OCI-LY1 (cell line): ENCODE measurements at regions not wholly inside any gene's neighbourhood (a gene's known extent, or its start where the extent isn't known, plus 50 kb on each side); places are given as distances from the start of the nearest gene placed in this dataset.

Source experiments
- H2AFZ ChIP-seq: fragments of 200-600 bp; sonication (generic), shearing (Covaris generic); 2 replicates; pipeline ENCODE4 v1.6.0; 2014; ENCODE audit warnings: antibody characterized with exemption, mild to moderate bottlenecking, low read length
- H3F3A ChIP-seq: fragments of 200-600 bp; sonication (generic), shearing (Covaris generic); 2 replicates; pipeline ENCODE4 v1.6.0; 2014; ENCODE audit warnings: mild to moderate bottlenecking, antibody characterized with exemption, low read length, moderate library complexity; ENCODE audit not compliant: insufficient read depth
- H3K27ac ChIP-seq: fragments of 200-600 bp; sonication (generic); 2 replicates; pipeline ENCODE4 v1.5.1; 2014; ENCODE audit warnings: low read length, mixed run types, mild to moderate bottlenecking, low read depth; ENCODE audit not compliant: poor library complexity, severe bottlenecking
- H3K27me3 ChIP-seq: fragments of 200-600 bp; sonication (generic); 2 replicates; pipeline ENCODE4 v1.6.0; 2014; ENCODE audit warnings: antibody characterized with exemption, mild to moderate bottlenecking, low read length, moderate library complexity; ENCODE audit not compliant: insufficient read depth
- H3K36me3 ChIP-seq: fragments of 200-600 bp; sonication (generic); 2 replicates; pipeline ENCODE4 v1.6.1; 2014; ENCODE audit warnings: mild to moderate bottlenecking, antibody characterized with exemption, low read length, moderate library complexity, mixed read lengths; ENCODE audit not compliant: insufficient read depth
- H3K4me1 ChIP-seq: fragments of 200-600 bp; sonication (generic); 2 replicates; pipeline ENCODE4 v1.5.1; 2014; ENCODE audit warnings: mild to moderate bottlenecking, low read length, moderate library complexity; ENCODE audit not compliant: insufficient read depth, severe bottlenecking
- H3K4me2 ChIP-seq: fragments of 200-600 bp; sonication (generic), shearing (Covaris generic); 2 replicates; pipeline ENCODE4 v1.6.1; 2014; ENCODE audit warnings: low read length
- H3K4me3 ChIP-seq: fragments of 200-600 bp; sonication (generic); 2 replicates; pipeline ENCODE4 v1.5.1; 2014; ENCODE audit warnings: low read length, low read depth, mild to moderate bottlenecking, mixed read lengths; ENCODE audit not compliant: poor library complexity, severe bottlenecking
- H3K79me2 ChIP-seq: fragments of 200-600 bp; shearing (Covaris generic); 2 replicates; pipeline ENCODE4 v1.6.1; 2016; ENCODE audit warnings: mixed run types, low read length, mixed read lengths; ENCODE audit not compliant: insufficient read depth
- H3K9ac ChIP-seq: fragments of 200-600 bp; sonication (generic), shearing (Covaris generic); 2 replicates; pipeline ENCODE4 v1.6.1; 2014; ENCODE audit warnings: mild to moderate bottlenecking, low read length, mixed read lengths
- H3K9me2 ChIP-seq: fragments of 200-600 bp; sonication (generic), shearing (Covaris generic); 2 replicates; pipeline ENCODE4 v1.6.1; 2014; ENCODE audit warnings: low read depth, mild to moderate bottlenecking, low read length, mixed read lengths
- H3K9me3 ChIP-seq: fragments of 200-600 bp; shearing (Covaris generic); 2 replicates; pipeline ENCODE4 v1.6.1; 2014; ENCODE audit warnings: low read length, mixed read lengths
- H4K20me1 ChIP-seq: fragments of 200-600 bp; sonication (generic), shearing (Covaris generic); 2 replicates; pipeline ENCODE4 v1.6.0; 2016; ENCODE audit warnings: mild to moderate bottlenecking, low read length; ENCODE audit not compliant: insufficient read depth
- EZH2 ChIP-seq: fragments of 200-600 bp; sonication (generic), shearing (Covaris generic); IDR thresholded peaks from 2 replicates; pipeline ENCODE4 v1.8.0; 2017; ENCODE audit warnings: borderline replicate concordance, mixed run types, mild to moderate bottlenecking, antibody characterized with exemption, low read length, moderate library complexity, mixed read lengths
- TF ChIP-seq, protein P1 (sequence below): fragments of 200-600 bp; sonication (generic), shearing (Covaris generic); IDR thresholded peaks from 2 replicates; pipeline ENCODE4 v1.5.1; 2017; ENCODE audit warnings: mild to moderate bottlenecking, antibody characterized with exemption, low read length, moderate library complexity, mixed read lengths

DNA sequence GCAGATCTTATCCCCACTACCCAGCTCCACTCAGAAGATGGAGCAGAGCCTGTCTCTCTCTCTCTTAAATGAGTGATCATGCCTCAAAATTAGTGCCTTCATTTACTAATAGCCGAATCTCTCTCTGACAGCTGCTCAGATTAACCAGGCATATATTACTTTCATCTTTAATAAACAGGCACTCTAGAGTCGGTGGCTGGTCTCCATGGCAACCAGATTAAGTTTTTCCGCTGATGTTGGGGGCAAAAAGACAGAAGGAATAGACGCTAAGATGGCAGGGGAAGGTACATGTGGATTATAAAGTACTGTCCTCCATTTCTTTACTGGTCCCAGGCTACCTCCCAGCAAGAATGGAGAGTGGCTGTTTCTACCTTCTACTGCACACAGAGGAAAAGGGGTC is 121.6 kb downstream of the QRSL1 start:
- H3K4me1 ChIP-seq: peaks cover 77% of the 10 kb centered on the region
- no peak overlapping the region for H2AFZ ChIP-seq
- peak overlapping the region; percentile 95 for H3K27ac ChIP-seq

DNA sequence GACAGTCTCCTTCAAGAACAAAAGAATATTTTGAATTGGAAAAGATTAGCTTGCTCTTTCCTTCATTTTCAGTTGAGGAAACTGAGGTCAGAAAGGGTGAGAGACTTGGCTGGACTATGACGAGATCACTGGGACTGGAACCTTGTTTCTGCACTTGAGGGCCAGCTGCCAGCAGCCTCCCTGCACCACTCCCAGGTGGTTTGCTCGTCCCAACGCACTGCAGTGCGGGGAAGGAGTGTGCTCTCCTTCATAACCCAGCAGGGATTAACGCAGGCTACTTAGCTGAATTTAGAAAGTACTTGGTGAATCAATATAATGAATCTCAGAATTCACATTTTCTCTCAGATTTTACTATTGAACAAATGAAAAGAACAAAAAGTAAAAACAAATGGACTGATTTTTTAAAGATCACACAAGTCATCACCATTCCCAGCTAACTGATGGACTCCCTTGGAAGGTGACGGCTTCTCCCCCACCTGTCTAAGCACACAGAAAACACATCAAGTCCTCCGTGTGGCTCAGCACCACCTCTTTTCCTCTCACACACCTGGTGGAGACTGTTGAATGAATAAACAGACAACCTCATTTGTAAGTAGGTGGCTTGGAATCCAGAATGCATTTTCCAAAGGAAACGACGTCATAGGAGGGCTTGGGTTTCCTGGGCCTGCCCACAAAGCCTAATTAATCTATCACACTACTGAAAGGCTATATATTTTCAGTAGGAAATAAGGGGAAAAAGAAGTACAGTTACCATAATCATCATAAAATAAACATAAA is 121.0 kb downstream of the QRSL1 start:
- H3K27ac ChIP-seq: peak overlapping the region; percentile 95
- H2AFZ ChIP-seq: no peak overlapping the region
- peak overlapping the region; percentile 43 for H3K4me2 ChIP-seq
- no peaks in the 10 kb centered on the region for H3K27me3 ChIP-seq
- no peak for TF ChIP-seq EZH2
- TF ChIP-seq, protein P1, sequence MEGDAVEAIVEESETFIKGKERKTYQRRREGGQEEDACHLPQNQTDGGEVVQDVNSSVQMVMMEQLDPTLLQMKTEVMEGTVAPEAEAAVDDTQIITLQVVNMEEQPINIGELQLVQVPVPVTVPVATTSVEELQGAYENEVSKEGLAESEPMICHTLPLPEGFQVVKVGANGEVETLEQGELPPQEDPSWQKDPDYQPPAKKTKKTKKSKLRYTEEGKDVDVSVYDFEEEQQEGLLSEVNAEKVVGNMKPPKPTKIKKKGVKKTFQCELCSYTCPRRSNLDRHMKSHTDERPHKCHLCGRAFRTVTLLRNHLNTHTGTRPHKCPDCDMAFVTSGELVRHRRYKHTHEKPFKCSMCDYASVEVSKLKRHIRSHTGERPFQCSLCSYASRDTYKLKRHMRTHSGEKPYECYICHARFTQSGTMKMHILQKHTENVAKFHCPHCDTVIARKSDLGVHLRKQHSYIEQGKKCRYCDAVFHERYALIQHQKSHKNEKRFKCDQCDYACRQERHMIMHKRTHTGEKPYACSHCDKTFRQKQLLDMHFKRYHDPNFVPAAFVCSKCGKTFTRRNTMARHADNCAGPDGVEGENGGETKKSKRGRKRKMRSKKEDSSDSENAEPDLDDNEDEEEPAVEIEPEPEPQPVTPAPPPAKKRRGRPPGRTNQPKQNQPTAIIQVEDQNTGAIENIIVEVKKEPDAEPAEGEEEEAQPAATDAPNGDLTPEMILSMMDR: no peak
- H3K9me3 ChIP-seq: no peaks in the 10 kb centered on the region
- H3K4me1 ChIP-seq: peaks cover 82% of the 10 kb centered on the region
- peaks cover 5% of the 10 kb centered on the region; the same call in 1 of the 2 replicates for H3F3A ChIP-seq
- peaks cover 19% of the 10 kb centered on the region; the same call in 1 of the 2 replicates for H3K36me3 ChIP-seq
- H3K79me2 ChIP-seq: no peaks in the 10 kb centered on the region
- H3K9me2 ChIP-seq: no peaks in the 10 kb centered on the region
- H4K20me1 ChIP-seq: no peaks in the 10 kb centered on the region
- peak overlapping the region; percentile 61 for H3K9ac ChIP-seq
- H3K4me3 ChIP-seq: peak overlapping the region; percentile 8

More for the DNA sequence above, 121.6 kb downstream of the QRSL1 start:
- Histone ChIP-seq H3K9ac (peak overlapping the region; percentile 61), H3K79me2 (no peaks in the 10 kb centered on the region), H3K9me3 (no peaks in the 10 kb centered on the region), H3K9me2 (no peaks in the 10 kb centered on the region), H3F3A (peaks cover 5% of the 10 kb centered on the region; the same call in 1 of the 2 replicates), H4K20me1 (no peaks in the 10 kb centered on the region), H3K27me3 (no peaks in the 10 kb centered on the region), H3K4me2 (peak overlapping the region; percentile 43), H3K36me3 (peaks cover 19% of the 10 kb centered on the region; the same call in 1 of the 2 replicates), H3K4me3 (peak overlapping the region; percentile 8)
- TF ChIP-seq EZH2: no peak
- TF ChIP-seq, protein P1: no peak

DNA sequence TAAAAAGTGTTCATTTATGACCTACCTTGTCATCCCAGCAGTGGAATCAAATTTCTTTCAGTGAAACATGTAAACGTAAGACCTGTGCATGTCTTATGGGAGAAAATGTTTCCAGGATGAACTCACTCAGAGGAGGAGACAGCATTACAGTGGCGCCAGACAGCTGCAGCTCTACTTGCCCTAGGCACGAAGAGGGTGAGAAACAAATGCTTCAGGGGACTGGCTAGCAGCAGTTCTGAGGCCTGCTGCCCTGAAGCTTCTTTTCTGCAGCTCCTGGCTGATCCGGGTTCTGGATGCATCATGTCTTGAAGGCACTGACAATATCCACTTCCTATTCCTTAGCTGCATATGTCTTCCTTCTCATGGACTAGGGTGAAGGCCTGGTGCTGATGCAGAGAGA is 120.2 kb downstream of the QRSL1 start:
- Histone ChIP-seq H3K36me3 (peaks cover 14% of the 10 kb centered on the region; the same call in 1 of the 2 replicates), H2AFZ (no peak overlapping the region), H4K20me1 (no peaks in the 10 kb centered on the region), H3K27me3 (no peaks in the 10 kb centered on the region), H3K27ac (peak overlapping the region; percentile 95), H3K9me2 (no peaks in the 10 kb centered on the region), H3K4me2 (peak overlapping the region; percentile 43), H3K4me1 (peaks cover 89% of the 10 kb centered on the region), H3K9ac (peak overlapping the region; percentile 61), H3K9me3 (no peaks in the 10 kb centered on the region), H3K79me2 (no peaks in the 10 kb centered on the region), H3K4me3 (peak overlapping the region; percentile 8), H3F3A (peaks cover 5% of the 10 kb centered on the region; the same call in 1 of the 2 replicates)
- TF ChIP-seq, protein P1: no peak
- no peak for TF ChIP-seq EZH2
